H1 (cell line): ENCODE measurements at regions not wholly inside any gene's neighbourhood (a gene's known extent, or its start where the extent isn't known, plus 50 kb on each side); places are given as distances from the start of the nearest gene placed in this dataset.

Experiments used
- CHD1 ChIP-seq: IDR thresholded peaks from 2 replicates; pipeline ENCODE4 v1.6.1; 2012; ENCODE audit warnings: low read depth, low read length, improper control_type of control experiment
- CREB1 ChIP-seq: IDR thresholded peaks from 2 replicates; pipeline ENCODE4 v1.6.1; 2012; ENCODE audit warnings: inconsistent platforms
- CTBP2 ChIP-seq: IDR thresholded peaks from 2 replicates; pipeline ENCODE4 v1.7.0; 2011; ENCODE audit warnings: borderline replicate concordance, mild to moderate bottlenecking, moderate library complexity, mixed read lengths, low read length; ENCODE audit not compliant: insufficient read depth, insufficient read length
- EZH2 ChIP-seq: fragments of 200-600 bp; sonication (generic); IDR thresholded peaks from 2 replicates; pipeline ENCODE4 v1.7.1; 2012; ENCODE audit warnings: low read depth, mild to moderate bottlenecking, moderate library complexity, low read length, inconsistent platforms; ENCODE audit not compliant: severe bottlenecking
- FOSL1 ChIP-seq: IDR thresholded peaks from 2 replicates; pipeline ENCODE4 v1.6.1; 2011; ENCODE audit warnings: mild to moderate bottlenecking, low read depth, low read length, moderate library complexity; ENCODE audit not compliant: insufficient read depth
- JUN ChIP-seq: IDR thresholded peaks from 2 replicates; pipeline ENCODE4 v1.6.1; 2011; ENCODE audit warnings: low read depth, mild to moderate bottlenecking, improper control_type of control experiment, low read length
- KDM4A ChIP-seq: IDR thresholded peaks from one replicate; pipeline ENCODE4 v1.7.1; 2012; ENCODE audit warnings: low read depth, mild to moderate bottlenecking, moderate library complexity, low read length, inconsistent platforms; ENCODE audit not compliant: severe bottlenecking
- RAD21 ChIP-seq, 2 experiments: IDR thresholded peaks in 1 of 2; conservative IDR thresholded peaks in 1 of 2; 2 replicates each; pipeline ENCODE4 v1.6.1; 2011; ENCODE audit warnings: low read depth in 2 of 2, low read length in 2 of 2, improper control_type of control experiment in 1 of 2, inconsistent platforms in 1 of 2, mild to moderate bottlenecking in 1 of 2, moderate library complexity in 1 of 2
- RXRA ChIP-seq: IDR thresholded peaks from 2 replicates; pipeline ENCODE4 v1.6.1; 2011; ENCODE audit warnings: low read depth, mild to moderate bottlenecking, low read length, moderate library complexity; ENCODE audit not compliant: insufficient read depth

GRCh38 chr13:85277748-85278147, 521.5 kb downstream of the SLITRK6 start (continued):
- TF ChIP-seq CTBP2 (no peak), CREB1 (no peak), RXRA (no peak), KDM4A (no peak), FOSL1 (no peak), JUN (no peak), CHD1 (no peak), RAD21 (IDR thresholded peaks at IDR 0.05 in 1 of 2, conservative IDR thresholded peaks at IDR 0.05 in 1 of 2; ENCODE audit: low read depth in 2 of 2, low read length in 2 of 2) (no peak), EZH2 (no peak)
